ENCODE measurements at regions not wholly inside any gene's neighbourhood (a gene's known extent, or its start where the extent isn't known, plus 50 kb on each side); places are given as distances from the start of the nearest gene placed in this dataset.

- Histone ChIP-seq H3K27me3 (no peaks in the 10 kb centered on the region), H3K4me1 (peaks cover 0 to 12% (median 0%) of the 10 kb centered on the region in 4 donors), H3K4me3 (no peak overlapping the region), H3K36me3 (no peaks in the 10 kb centered on the region), H3K9me3 (no peaks in the 10 kb centered on the region), H3K27ac (replicated peaks in 1 of 4) (no peak overlapping the region)
- intact Hi-C loops (cut with DNase I), result no loop called here
- DNase-seq (ENCODE audit: extremely low spot score), result no peak
- TF ChIP-seq CTCF (IDR thresholded peaks at IDR 0.05) (no peak), POLR2AphosphoS5 (IDR thresholded peaks at IDR 0.05) (no peak), POLR2A (IDR thresholded peaks at IDR 0.05; ENCODE audit: low read depth) (no peak), EP300 (IDR thresholded peaks at IDR 0.05) (no peak)
- 54% methylated on average over 7 of the region's 7 CpGs for WGBS
Measured at GRCh38 chr16:9612267-9612666, 520.8 kb downstream of the HAPSTR1 start.

GRCh38 chr16:9614389-9614788 is 522.9 kb downstream of the HAPSTR1 start:
- intact Hi-C loops (cut with DNase I), result no loop called here
- no peak overlapping the region for H3K27ac ChIP-seq (replicated peaks in 1 of 4)
- DNase-seq (ENCODE audit: extremely low spot score), result no peak
- no peaks in the 10 kb centered on the region for H3K36me3 ChIP-seq
- peaks cover 0 to 12% (median 0%) of the 10 kb centered on the region in 4 donors for H3K4me1 ChIP-seq
- H3K27me3 ChIP-seq, result no peaks in the 10 kb centered on the region
- no peak for TF ChIP-seq CTCF (IDR thresholded peaks at IDR 0.05)
- TF ChIP-seq POLR2AphosphoS5 (IDR thresholded peaks at IDR 0.05), result no peak
- TF ChIP-seq EP300 (IDR thresholded peaks at IDR 0.05), result no peak
- H3K9me3 ChIP-seq, result peaks cover 0 to 1% (median 0%) of the 10 kb centered on the region in 4 donors
- H3K4me3 ChIP-seq, result no peak overlapping the region
- WGBS, result 70% methylated on average over 6 of the region's 6 CpGs

GRCh38 chr16:9622268-9622667 is 530.8 kb downstream of the HAPSTR1 start:
- DNase-seq (ENCODE audit: extremely low spot score), result no peak
- Histone ChIP-seq H3K9me3 (peaks cover 0 to 7% (median 0%) of the 10 kb centered on the region in 4 donors), H3K27ac (replicated peaks in 1 of 4) (no peak overlapping the region), H3K36me3 (no peaks in the 10 kb centered on the region), H3K27me3 (no peaks in the 10 kb centered on the region), H3K4me1 (peaks cover 0 to 2% (median 0%) of the 10 kb centered on the region in 4 donors), H3K4me3 (no peak overlapping the region)
- intact Hi-C loops (cut with DNase I), result no loop called here
- WGBS, result 70% methylated on average over 4 of the region's 4 CpGs
- TF ChIP-seq EP300 (IDR thresholded peaks at IDR 0.05) (no peak), CTCF (IDR thresholded peaks at IDR 0.05) (no peak), POLR2AphosphoS5 (IDR thresholded peaks at IDR 0.05) (no peak), POLR2A (IDR thresholded peaks at IDR 0.05; ENCODE audit: low read depth) (no peak)

- 28% methylated on average over 2 of the region's 2 CpGs for WGBS
- DNase-seq (ENCODE audit: extremely low spot score), result no peak
- Histone ChIP-seq H3K9me3 (no peaks in the 10 kb centered on the region), H3K27ac (replicated peaks in 1 of 4) (no peak overlapping the region), H3K27me3 (no peaks in the 10 kb centered on the region), H3K36me3 (no peaks in the 10 kb centered on the region), H3K4me3 (no peak overlapping the region), H3K4me1 (peaks cover 0 to 2% (median 0%) of the 10 kb centered on the region in 4 donors)
- TF ChIP-seq EP300 (IDR thresholded peaks at IDR 0.05) (no peak), POLR2AphosphoS5 (IDR thresholded peaks at IDR 0.05) (no peak), POLR2A (IDR thresholded peaks at IDR 0.05; ENCODE audit: low read depth) (no peak)
- intact Hi-C loops (cut with DNase I), result no loop called here
Measured at GRCh38 chr16:9625122-9625521, 533.7 kb downstream of the HAPSTR1 start.

GRCh38 chr16:9627427-9627826 is 536.0 kb downstream of the HAPSTR1 start:
- H3K4me3 ChIP-seq, result no peak overlapping the region
- intact Hi-C loops (cut with DNase I), result no loop called here
- H3K9me3 ChIP-seq, result no peaks in the 10 kb centered on the region
- no peaks in the 10 kb centered on the region for H3K27me3 ChIP-seq
- peaks cover 0 to 2% (median 0%) of the 10 kb centered on the region in 4 donors for H3K4me1 ChIP-seq
- H3K27ac ChIP-seq (replicated peaks in 1 of 4), result no peak overlapping the region
- WGBS, result 77% methylated on average over 5 of the region's 5 CpGs
- no peak for DNase-seq (ENCODE audit: extremely low spot score)
- no peak for TF ChIP-seq POLR2A (IDR thresholded peaks at IDR 0.05; ENCODE audit: low read depth)
- TF ChIP-seq EP300 (IDR thresholded peaks at IDR 0.05), result no peak
- no peak for TF ChIP-seq POLR2AphosphoS5 (IDR thresholded peaks at IDR 0.05)
- TF ChIP-seq CTCF (IDR thresholded peaks at IDR 0.05), result no peak
- H3K36me3 ChIP-seq, result no peaks in the 10 kb centered on the region
